HEK293T (cell line): ENCODE measurements at regions not wholly inside any gene's neighbourhood (a gene's known extent, or its start where the extent isn't known, plus 50 kb on each side); places are given as distances from the start of the nearest gene placed in this dataset.
"Not testable (repeated sequence)": the region's sequence is repeated elsewhere in the genome, so short reads cannot be mapped to it uniquely, and the experiment has no call there.

Experiments used
- CTCF ChIA-PET: fragments of 350-600 bp; formaldehyde crosslinking; extraction: SDS; loops from one replicate; lab custom pipeline; 2021; ENCODE audit warnings: antibody characterized with exemption, inconsistent platforms; lab: Yijun Ruan, JAX
- POLR2A ChIA-PET: fragments of 350-600 bp; formaldehyde crosslinking; extraction: SDS; loops from one replicate; lab custom pipeline; 2020; ENCODE audit warnings: antibody characterized with exemption, inconsistent platforms; lab: Yijun Ruan, JAX
- DNase-seq: peaks from one replicate; pipeline ENCODE4 v3.0.0; 2012; ENCODE audit warnings: mixed read lengths; ENCODE audit errors: extremely low spot score
- ARNT ChIP-seq: fragments of 450-650 bp; IDR thresholded peaks from 2 replicates; pipeline ENCODE4 v1.6.1; 2017; ENCODE audit warnings: mild to moderate bottlenecking
- BHLHE40 ChIP-seq: fragments of 450-650 bp; IDR thresholded peaks from 2 replicates; pipeline ENCODE4 v1.6.1; 2016; ENCODE audit warnings: mild to moderate bottlenecking, moderate library complexity, borderline replicate concordance
- CTBP1 ChIP-seq: fragments of 450-650 bp; IDR thresholded peaks from 2 replicates; pipeline ENCODE4 v1.6.1; 2016; ENCODE audit warnings: borderline replicate concordance
- ELF4 ChIP-seq: fragments of 450-650 bp; IDR thresholded peaks from 2 replicates; pipeline ENCODE4 v1.6.1; 2017; ENCODE audit warnings: antibody characterized with exemption
- FOXA1 ChIP-seq: fragments of 450-650 bp; IDR thresholded peaks from 2 replicates; pipeline ENCODE4 v1.6.1; 2016; ENCODE audit warnings: mild to moderate bottlenecking
- FOXK2 ChIP-seq: fragments of 450-650 bp; IDR thresholded peaks from 2 replicates; pipeline ENCODE4 v1.6.1; 2016; ENCODE audit warnings: mild to moderate bottlenecking
- FOXM1 ChIP-seq: fragments of 450-650 bp; IDR thresholded peaks from 2 replicates; pipeline ENCODE4 v1.6.1; 2017; ENCODE audit warnings: mild to moderate bottlenecking, borderline replicate concordance
- HDGF ChIP-seq: fragments of 450-650 bp; IDR thresholded peaks from 2 replicates; pipeline ENCODE4 v1.6.1; 2017; ENCODE audit warnings: antibody characterized with exemption, borderline replicate concordance
- L3MBTL2 ChIP-seq: fragments of 450-650 bp; conservative IDR thresholded peaks from 2 replicates; pipeline ENCODE4 v1.6.1; 2016; ENCODE audit warnings: mild to moderate bottlenecking
- LEF1 ChIP-seq: fragments of 450-650 bp; IDR thresholded peaks from 2 replicates; pipeline ENCODE4 v1.6.1; 2017; ENCODE audit warnings: mild to moderate bottlenecking, borderline replicate concordance
- NFRKB ChIP-seq: fragments of 450-650 bp; IDR thresholded peaks from 2 replicates; pipeline ENCODE4 v1.6.1; 2016; ENCODE audit warnings: mild to moderate bottlenecking, moderate library complexity
- PKNOX1 ChIP-seq: fragments of 450-650 bp; IDR thresholded peaks from 2 replicates; pipeline ENCODE4 v1.6.1; 2016
- SP1 ChIP-seq: fragments of 450-650 bp; IDR thresholded peaks from 2 replicates; pipeline ENCODE4 v1.6.1; 2017
- SUZ12 ChIP-seq: fragments of 450-650 bp; IDR thresholded peaks from 2 replicates; pipeline ENCODE4 v1.6.1; 2016; ENCODE audit warnings: mild to moderate bottlenecking
- TARDBP ChIP-seq: fragments of 450-650 bp; IDR thresholded peaks from 2 replicates; pipeline ENCODE4 v1.6.1; 2016
- ZNF384 ChIP-seq: fragments of 450-650 bp; IDR thresholded peaks from 2 replicates; pipeline ENCODE4 v1.6.1; 2016

DNA sequence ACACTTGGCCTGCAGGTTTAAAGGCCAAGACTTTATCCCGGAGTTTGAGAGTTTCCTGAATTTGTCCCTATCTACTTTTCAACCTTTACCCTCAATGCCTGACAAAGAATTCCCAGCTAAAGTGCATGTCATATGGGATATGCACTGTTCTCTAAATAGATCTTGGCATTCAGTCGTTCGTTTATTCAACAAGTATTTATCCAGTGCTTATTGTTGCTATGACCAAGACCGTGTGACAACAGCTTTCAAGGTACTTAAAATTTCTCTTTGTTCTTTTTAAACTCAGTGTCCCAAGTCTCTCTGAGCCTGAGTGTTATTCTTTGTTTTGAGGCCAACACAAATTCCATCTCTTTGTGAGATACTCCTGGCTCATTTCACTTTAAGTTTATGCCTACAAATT is 133.4 kb downstream of the RGPD3 start:
- TF ChIP-seq FOXM1 (no peak), ZNF384 (no peak), PKNOX1 (no peak), CTBP1 (no peak), ARNT (no peak), L3MBTL2 (no peak)
- ChIA-PET POLR2A (no interaction called here), CTCF (no interaction called here)
- DNase-seq, result no peak

- POLR2A ChIA-PET, CTCF ChIA-PET, DNase-seq: not testable (repeated sequence)
Observed at GRCh38 chr2:106333253-106333873, 134.8 kb downstream of the RGPD3 start.

- ChIA-PET POLR2A (no interaction called here), CTCF (no interaction called here)
- TF ChIP-seq FOXK2, result no peak
- no peak for TF ChIP-seq TARDBP
- TF ChIP-seq ZNF384, result no peak
- TF ChIP-seq NFRKB, result no peak
- TF ChIP-seq BHLHE40, result no peak
- no peak for TF ChIP-seq CTBP1
- DNase-seq, result no peak
Observed at GRCh38 chr2:106332054-106332453, 136.2 kb downstream of the RGPD3 start.

DNA sequence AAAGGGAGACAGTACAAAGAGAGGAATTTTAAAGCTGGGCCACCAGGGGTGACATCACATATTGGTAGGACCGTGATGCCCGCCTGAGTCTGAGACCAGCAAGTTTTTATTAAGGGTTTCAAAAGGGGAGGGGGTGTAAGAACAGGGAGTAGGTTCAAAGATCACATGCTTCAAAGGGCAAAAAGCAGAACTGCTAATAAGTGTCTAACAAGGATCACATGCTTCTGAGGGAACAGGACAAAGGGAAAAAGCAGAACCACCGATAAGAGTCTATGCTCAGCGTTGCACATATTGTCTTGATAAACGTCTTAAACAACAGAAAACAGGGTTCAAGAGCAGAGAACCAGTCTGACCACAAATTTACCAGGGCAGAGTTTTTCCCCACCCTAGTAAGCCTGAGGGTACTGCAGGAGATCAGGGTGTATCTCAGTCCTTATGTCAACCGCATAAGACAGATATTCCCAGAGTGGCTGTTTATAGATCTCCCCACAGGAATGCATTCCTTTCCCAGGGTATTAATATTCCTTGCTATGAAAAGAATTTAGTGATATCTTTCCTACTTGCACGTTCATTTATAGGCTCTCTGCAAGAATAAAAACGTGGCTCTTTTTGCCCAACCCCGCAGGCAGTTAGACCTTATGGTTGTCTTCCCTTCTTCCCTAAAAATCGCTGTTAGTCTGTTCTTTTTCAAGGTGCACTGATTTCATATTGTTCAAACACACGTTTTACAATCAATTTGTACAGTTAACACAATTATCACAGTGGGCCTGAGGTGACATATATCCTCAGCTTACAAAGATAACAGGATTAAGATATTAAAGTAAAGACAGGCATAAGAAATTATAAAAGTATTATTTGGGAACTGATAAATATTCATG is 136.5 kb upstream of the UXS1 start:
- DNase-seq, POLR2A ChIA-PET, CTCF ChIA-PET: not testable (repeated sequence)

DNA sequence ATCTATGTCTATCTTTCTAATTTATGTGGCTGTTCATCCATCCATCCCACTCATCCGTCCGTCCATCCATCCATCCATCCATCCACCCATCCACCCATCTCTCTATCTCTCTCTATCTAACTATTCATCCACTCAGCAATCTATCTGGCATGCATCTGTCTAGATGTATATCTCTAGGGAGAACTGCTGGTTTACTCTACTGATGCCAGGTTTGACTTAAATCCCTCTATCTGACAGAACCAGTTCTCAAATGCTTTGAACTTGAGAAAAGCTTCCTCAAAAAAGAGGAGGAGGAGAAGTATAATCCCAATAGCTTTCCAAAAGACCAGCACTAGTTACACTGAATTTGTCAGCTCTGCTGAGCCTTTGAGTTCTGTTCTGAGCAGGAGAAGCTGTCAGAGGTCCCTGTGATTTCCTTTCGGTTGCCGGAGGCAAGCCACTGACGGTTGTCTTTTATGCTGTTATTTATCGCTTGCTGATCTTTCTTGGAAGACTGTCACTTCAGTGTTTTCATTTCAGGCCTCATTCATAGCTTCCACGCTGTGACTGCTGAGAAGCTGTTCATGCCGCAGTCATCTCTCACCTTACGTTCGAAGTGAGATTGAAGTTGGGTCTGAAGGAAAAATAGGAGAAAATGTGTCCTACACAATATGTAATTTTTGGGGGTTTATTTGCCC is 129.4 kb upstream of the UXS1 start:
- DNase-seq, result no peak
- CTCF ChIA-PET, result no interaction called here
- TF ChIP-seq FOXM1 (no peak), HDGF (no peak), CTBP1 (no peak), LEF1 (no peak), NFRKB (no peak), ZNF384 (no peak), SP1 (no peak), PKNOX1 (no peak), SUZ12 (no peak), TARDBP (no peak), FOXK2 (no peak), BHLHE40 (no peak), FOXA1 (no peak), ARNT (no peak), ELF4 (no peak), L3MBTL2 (no peak)
- POLR2A ChIA-PET, result no interaction called here

DNA sequence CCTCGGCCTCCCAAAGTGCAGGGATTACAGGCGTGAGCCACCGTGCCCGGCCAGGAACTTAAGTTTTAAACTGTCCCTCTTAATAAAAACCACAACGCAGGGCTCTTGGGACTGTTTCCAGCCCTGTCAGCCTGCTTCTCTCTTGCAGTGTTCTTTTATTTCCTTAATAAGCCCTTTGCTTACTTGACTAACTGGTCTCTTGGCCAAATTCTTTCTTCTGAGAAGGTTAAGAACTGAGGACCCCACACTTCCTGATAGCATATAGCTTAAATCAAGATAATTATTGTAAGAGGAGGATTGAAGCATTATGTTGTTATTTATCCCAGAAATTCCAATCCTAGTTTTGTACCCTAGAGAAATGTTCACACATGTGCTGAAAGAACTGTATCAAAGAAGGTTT is 128.2 kb upstream of the UXS1 start:
- no peak for TF ChIP-seq FOXA1
- no peak for TF ChIP-seq NFRKB
- TF ChIP-seq ELF4, result no peak
- TF ChIP-seq HDGF, result no peak
- TF ChIP-seq SP1, result no peak
- no peak for TF ChIP-seq FOXK2
- no peak for TF ChIP-seq PKNOX1
- TF ChIP-seq L3MBTL2, result no peak
- no peak for TF ChIP-seq CTBP1
- no peak for TF ChIP-seq ZNF384
- TF ChIP-seq TARDBP, result no peak
- no peak for TF ChIP-seq ARNT
- TF ChIP-seq BHLHE40, result no peak
- CTCF ChIA-PET, result no interaction called here
- DNase-seq, result no peak
- POLR2A ChIA-PET, result no interaction called here

DNA sequence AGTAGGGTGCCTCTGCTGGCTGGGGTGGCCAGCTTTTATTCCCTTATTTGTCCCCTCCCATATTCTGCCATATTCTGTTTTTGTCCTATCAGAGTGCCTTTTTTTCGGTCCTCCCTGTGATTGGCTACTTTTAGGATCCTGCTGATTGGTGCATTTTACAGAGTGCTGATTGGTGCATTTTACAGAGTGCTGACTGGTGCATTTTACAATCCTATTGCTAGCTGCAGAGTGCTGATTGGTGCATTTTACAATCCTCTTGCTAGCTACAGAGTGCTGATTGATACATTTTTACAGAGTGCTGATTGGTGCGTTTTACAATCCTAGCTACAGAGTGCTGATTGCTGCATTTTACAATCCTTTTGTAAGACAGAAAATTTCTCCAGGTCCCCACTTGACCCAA is 126.3 kb upstream of the UXS1 start:
- DNase-seq, POLR2A ChIA-PET, CTCF ChIA-PET: not testable (repeated sequence)
